H1 (cell line): ENCODE measurements at regions not wholly inside any gene's neighbourhood (a gene's known extent, or its start where the extent isn't known, plus 50 kb on each side); places are given as distances from the start of the nearest gene placed in this dataset.

ENCODE experiments used
- CTCF ChIA-PET: fragments of 300-600 bp; sonication (Branson Sonifier 250); formaldehyde crosslinking; loops from one replicate; lab custom pipeline; 2021; ENCODE audit not compliant: partially characterized antibody; lab: Charles Lee
- POLR2A ChIA-PET: fragments of 300-600 bp; sonication (Branson Sonifier 250); formaldehyde crosslinking; loops from one replicate; lab custom pipeline; 2021; ENCODE audit warnings: inconsistent platforms; ENCODE audit not compliant: partially characterized antibody; lab: Charles Lee
- DNase-seq, 2 experiments: peaks; one replicate each; pipeline versions ENCODE4 v3.0.0 to v3.0.0-alpha.2; 2010 to 2022; ENCODE audit warnings: low spot score in 2 of 2, low read depth in 1 of 2, mixed read lengths in 1 of 2
- FAIRE-seq: peaks from 2 replicates; lab custom pipeline; 2011; peaks lifted over from hg19 to GRCh38; lab: Jason Lieb, UNC
- H2AFZ ChIP-seq: 2 replicates; pipeline ENCODE4 v1.8.1; 2012; ENCODE audit warnings: low read length, inconsistent platforms
- H2AK5ac ChIP-seq: 2 replicates; pipeline ENCODE4 v1.6.1; 2013; ENCODE audit warnings: low read depth, low read length
- H2BK120ac ChIP-seq: replicated peaks from 2 replicates; pipeline ENCODE3; 2013; ENCODE audit warnings: low read depth, low read length, inconsistent platforms
- H2BK12ac ChIP-seq: 2 replicates; pipeline ENCODE4 v1.6.1; 2013; ENCODE audit warnings: low read depth, low read length
- H2BK15ac ChIP-seq: 2 replicates; pipeline ENCODE4 v1.6.1; 2013; ENCODE audit warnings: low read length
- H2BK20ac ChIP-seq: 2 replicates; pipeline ENCODE4 v1.6.1; 2013; ENCODE audit warnings: low read length
- H2BK5ac ChIP-seq: 2 replicates; pipeline ENCODE4 v1.6.1; 2013; ENCODE audit warnings: low read depth, low read length
- H3K14ac ChIP-seq: 2 replicates; pipeline ENCODE4 v1.6.1; 2013; ENCODE audit warnings: inconsistent platforms; ENCODE audit not compliant: insufficient read length
- H3K18ac ChIP-seq: 2 replicates; pipeline ENCODE4 v1.6.1; 2013; ENCODE audit warnings: low read length; ENCODE audit errors: extremely low read depth
- H3K23ac ChIP-seq: 2 replicates; pipeline ENCODE4 v1.6.1; 2013; ENCODE audit warnings: inconsistent platforms; ENCODE audit not compliant: insufficient read length
- H3K23me2 ChIP-seq: 2 replicates; pipeline ENCODE4 v1.6.1; 2013; ENCODE audit warnings: low read depth, low read length
- H3K27ac ChIP-seq: 2 replicates; pipeline ENCODE4 v1.6.1; 2011; ENCODE audit warnings: low read depth, low read length, inconsistent platforms
- H3K27me3 ChIP-seq, 4 experiments: replicated peaks in 1 of 4; 1 replicate in 1 of 4; 2 replicates in 3 of 4; pipeline versions ENCODE4 v1.6.1 to v1.8.1; 2011 to 2013; ENCODE audit warnings: low read length in 3 of 4, mild to moderate bottlenecking in 3 of 4, inconsistent platforms in 2 of 4, mixed read lengths in 2 of 4, moderate library complexity in 1 of 4; ENCODE audit not compliant: control insufficient read depth in 3 of 4, insufficient read depth in 3 of 4; ENCODE audit errors: extremely low read depth in 1 of 4
- H3K36me3 ChIP-seq, 4 experiments: 2 replicates each; pipeline versions ENCODE4 v1.6.1 to v1.8.1; 2011 to 2013; ENCODE audit warnings: mild to moderate bottlenecking in 4 of 4, low read length in 3 of 4, moderate library complexity in 2 of 4, control low read depth in 1 of 4, inconsistent platforms in 1 of 4; ENCODE audit not compliant: insufficient read depth in 4 of 4, control insufficient read depth in 2 of 4
- H3K4ac ChIP-seq: replicated peaks from 2 replicates; pipeline ENCODE3; 2013; ENCODE audit warnings: low read length, low read depth, mixed read lengths, inconsistent platforms; ENCODE audit not compliant: insufficient read length
- H3K4me1 ChIP-seq, 4 experiments: replicated peaks in 1 of 4; 1 replicate in 1 of 4; 2 replicates in 3 of 4; pipeline versions ENCODE4 v1.6.1 to v1.8.1; 2011 to 2013; ENCODE audit warnings: low read length in 3 of 4, inconsistent platforms in 2 of 4, mixed read lengths in 1 of 4; ENCODE audit not compliant: insufficient read depth in 4 of 4, control insufficient read depth in 3 of 4
- H3K4me2 ChIP-seq, 2 experiments: 2 replicates each; pipeline versions ENCODE4 v1.6.1 to v1.8.1; 2011 to 2013; ENCODE audit warnings: low read depth in 2 of 2, low read length in 2 of 2, control low read depth in 1 of 2, inconsistent platforms in 1 of 2, mild to moderate bottlenecking in 1 of 2; ENCODE audit not compliant: insufficient read depth in 1 of 2
- H3K4me3 ChIP-seq, 4 experiments: fragments of 200-600, 300-600 bp in 1 of 4; sonication (generic), shearing (Covaris generic), sonication (Bioruptor Twin) in 1 of 4; 2 replicates each; pipeline versions ENCODE4 v1.5.1 to v1.8.1; 2011 to 2016; ENCODE audit warnings: low read length in 4 of 4, low read depth in 3 of 4, control low read depth in 2 of 4, inconsistent platforms in 2 of 4, mild to moderate bottlenecking in 2 of 4, mixed read lengths in 1 of 4, moderate library complexity in 1 of 4; ENCODE audit not compliant: insufficient read depth in 2 of 4; ENCODE audit errors: extremely low read depth in 1 of 4
- H3K56ac ChIP-seq: replicated peaks from 2 replicates; pipeline ENCODE3; 2013; ENCODE audit warnings: low read depth, mild to moderate bottlenecking, mixed read lengths, low read length, inconsistent platforms; ENCODE audit not compliant: insufficient read length
- H3K79me1 ChIP-seq: 2 replicates; pipeline ENCODE4 v1.6.1; 2013; ENCODE audit warnings: low read depth, low read length, control low read depth
- H3K79me2 ChIP-seq, 2 experiments: 2 replicates each; pipeline versions ENCODE4 v1.6.1 to v1.8.1; 2012 to 2013; ENCODE audit warnings: low read length in 2 of 2, mild to moderate bottlenecking in 2 of 2, inconsistent platforms in 1 of 2; ENCODE audit not compliant: insufficient read depth in 2 of 2, control insufficient read depth in 1 of 2
- H3K9ac ChIP-seq, 4 experiments: replicated peaks in 1 of 4; 1 replicate in 1 of 4; 2 replicates in 3 of 4; pipeline versions ENCODE4 v1.6.1 to v1.8.1; 2011 to 2013; ENCODE audit warnings: low read depth in 3 of 4, low read length in 3 of 4, control low read depth in 2 of 4, mild to moderate bottlenecking in 2 of 4, moderate library complexity in 2 of 4, inconsistent platforms in 1 of 4; ENCODE audit errors: extremely low read depth in 1 of 4
- H3K9me3 ChIP-seq, 2 experiments: 2 replicates each; pipeline versions ENCODE4 v1.6.1 to v1.8.1; 2012 to 2013; ENCODE audit warnings: mild to moderate bottlenecking in 2 of 2, moderate library complexity in 2 of 2, control low read depth in 1 of 2, inconsistent platforms in 1 of 2, low read depth in 1 of 2, low read length in 1 of 2, mixed read lengths in 1 of 2; ENCODE audit not compliant: insufficient read depth in 2 of 2
- H4K20me1 ChIP-seq, 2 experiments: replicated peaks in 1 of 2; 2 replicates each; pipeline versions ENCODE3 to v1.8.1; 2011 to 2013; ENCODE audit warnings: inconsistent platforms in 2 of 2, low read length in 2 of 2, mild to moderate bottlenecking in 1 of 2; ENCODE audit not compliant: insufficient read depth in 2 of 2, control insufficient read depth in 1 of 2
- H4K5ac ChIP-seq: 2 replicates; pipeline ENCODE4 v1.6.1; 2013; ENCODE audit warnings: low read length, low read depth, mixed read lengths, inconsistent platforms; ENCODE audit not compliant: insufficient read length
- H4K8ac ChIP-seq: 2 replicates; pipeline ENCODE4 v1.8.0; 2013; ENCODE audit warnings: mild to moderate bottlenecking, moderate library complexity, low read length, inconsistent platforms; ENCODE audit not compliant: insufficient read depth; ENCODE audit errors: extremely low read depth
- H4K91ac ChIP-seq: replicated peaks from 2 replicates; pipeline ENCODE3; 2013; ENCODE audit warnings: low read length, mixed read lengths, inconsistent platforms; ENCODE audit not compliant: insufficient read length
- BRCA1 ChIP-seq: IDR thresholded peaks from 2 replicates; pipeline ENCODE4 v1.6.1; 2012; ENCODE audit warnings: low read depth, low read length, improper control_type of control experiment
- CTBP2 ChIP-seq: IDR thresholded peaks from 2 replicates; pipeline ENCODE4 v1.7.0; 2011; ENCODE audit warnings: borderline replicate concordance, mild to moderate bottlenecking, moderate library complexity, mixed read lengths, low read length; ENCODE audit not compliant: insufficient read depth, insufficient read length
- EGR1 ChIP-seq: IDR thresholded peaks from 2 replicates; pipeline ENCODE4 v1.6.1; 2011; ENCODE audit warnings: low read depth, low read length, borderline replicate concordance
- HDAC2 ChIP-seq, 2 experiments: fragments of 300-600 bp in 1 of 2; sonication (generic) in 1 of 2; IDR thresholded peaks; 2 replicates each; pipeline ENCODE4 v1.6.1; 2011 to 2012; ENCODE audit warnings: low read depth in 2 of 2, low read length in 2 of 2, mild to moderate bottlenecking in 2 of 2, moderate library complexity in 2 of 2, borderline replicate concordance in 1 of 2, inconsistent platforms in 1 of 2
- JUN ChIP-seq: IDR thresholded peaks from 2 replicates; pipeline ENCODE4 v1.6.1; 2011; ENCODE audit warnings: low read depth, mild to moderate bottlenecking, improper control_type of control experiment, low read length
- KDM4A ChIP-seq: IDR thresholded peaks from one replicate; pipeline ENCODE4 v1.7.1; 2012; ENCODE audit warnings: low read depth, mild to moderate bottlenecking, moderate library complexity, low read length, inconsistent platforms; ENCODE audit not compliant: severe bottlenecking
- NRF1 ChIP-seq: IDR thresholded peaks from 2 replicates; pipeline ENCODE4 v1.6.1; 2011; ENCODE audit warnings: mild to moderate bottlenecking, low read depth, low read length, improper control_type of control experiment
- WGBS, 2 experiments: shearing (Covaris generic) in 1 of 2; methylation state at CpG; one replicate each; pipeline versions ENCODE4 v1.1.6 to v1.1.7; 2013 to 2015; ENCODE audit warnings: low lambda C conversion rate in 2 of 2, mixed read lengths in 2 of 2, inconsistent platforms in 1 of 2, low coverage in 1 of 2, missing lambda C conversion rate in 1 of 2; ENCODE audit not compliant: insufficient replicate concordance in 2 of 2, insufficient coverage in 1 of 2, insufficient read length in 1 of 2; ENCODE audit errors: extremely low coverage in 1 of 2, missing lambda C conversion rate in 1 of 2; 5-methylcytosine and 5-hydroxymethylcytosine counted together

DNA sequence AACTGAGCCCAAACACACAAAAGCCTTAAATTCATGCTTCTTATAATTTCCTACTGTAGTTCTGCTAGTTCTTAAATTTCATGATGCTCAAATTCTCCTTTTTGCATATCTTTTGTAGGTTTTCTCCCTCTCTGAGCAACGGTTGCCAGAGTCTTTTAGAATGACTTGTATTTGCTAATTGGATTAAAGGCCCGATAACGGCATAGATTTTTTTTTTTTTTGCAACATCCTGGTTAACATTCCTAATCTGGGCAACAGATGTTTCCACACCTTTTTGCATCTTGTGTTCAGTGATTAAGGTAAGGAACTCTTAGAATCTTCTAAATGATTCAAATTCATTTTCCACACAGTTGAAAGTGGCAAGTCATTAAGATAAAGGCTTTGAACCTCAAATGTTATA, 66.3 kb upstream of the ADGRG2 start:
- TF ChIP-seq JUN (no peak), NRF1 (no peak), KDM4A (no peak), HDAC2 (IDR thresholded peaks at IDR 0.05; ENCODE audit: borderline replicate concordance in 1 of 2, low read depth in 2 of 2, low read length in 2 of 2) (no peak), EGR1 (no peak), BRCA1 (no peak), CTBP2 (no peak)
- H3K9me3 ChIP-seq, result 0 out of 4 replicates have a peak, but pooled peaks cover 0 to 3% of the 10 kb centered on the region in 2 experiments
- no peak overlapping the region for H3K9ac ChIP-seq
- ChIA-PET POLR2A (no interaction called here), CTCF (interaction anchor here (1.1 kb wide), 1 partner anchor 83 kb away, joined by 3 read pairs; no protein-coding TSS in a partner anchor)
- H3K56ac ChIP-seq, result no peak overlapping the region
- no peak overlapping the region for H3K14ac ChIP-seq
- no peak overlapping the region for H3K4me3 ChIP-seq
- no peak overlapping the region for H4K5ac ChIP-seq
- WGBS, 2 experiments, result 50% methylated on average over 3 of the region's 3 CpGs; no CpG with 5 or more reads in 1 of the 2 experiments
- no peak overlapping the region for H3K4me2 ChIP-seq
- no peak overlapping the region for H4K91ac ChIP-seq
- no peak for DNase-seq
- no peak overlapping the region for H2AK5ac ChIP-seq
- no peak overlapping the region for H3K4ac ChIP-seq
- H3K4me1 ChIP-seq, result no peaks in the 10 kb centered on the region; a peak in 1 of 7 replicates
- no peak overlapping the region for H3K23ac ChIP-seq
- H3K27me3 ChIP-seq, result no peaks in the 10 kb centered on the region
- no peaks in the 10 kb centered on the region for H3K79me2 ChIP-seq
- H3K18ac ChIP-seq, result no peak overlapping the region
- no peak overlapping the region for H2BK12ac ChIP-seq
- H3K36me3 ChIP-seq, result no peaks in the 10 kb centered on the region
- no peaks in the 10 kb centered on the region for H3K23me2 ChIP-seq
- H2AFZ ChIP-seq, result no peak overlapping the region
- no peak for FAIRE-seq
- H2BK15ac ChIP-seq, result no peak overlapping the region
- H3K27ac ChIP-seq, result no peak overlapping the region
- H4K20me1 ChIP-seq, result no peaks in the 10 kb centered on the region
- H3K79me1 ChIP-seq, result no peaks in the 10 kb centered on the region
- no peak overlapping the region for H2BK20ac ChIP-seq
- H4K8ac ChIP-seq, result no peak overlapping the region
- no peak overlapping the region for H2BK120ac ChIP-seq
- no peak overlapping the region for H2BK5ac ChIP-seq
